GM18868 (cell line): ENCODE measurements at regions not wholly inside any gene's neighbourhood (a gene's known extent, or its start where the extent isn't known, plus 50 kb on each side); places are given as distances from the start of the nearest gene placed in this dataset.
A peak's percentile ranks its signal among the peaks of the same experiment; 100 is the strongest.
"Not testable (repeated sequence)": the region's sequence is repeated elsewhere in the genome, so short reads cannot be mapped to it uniquely, and the experiment has no call there.

ENCODE experiments used
- ATAC-seq: cut with Tn5 transposase; IDR thresholded peaks from one replicate; pipeline ENCODE4 v1.9.1; 2021; ENCODE audit warnings: mild to moderate bottlenecking, moderate library complexity; ENCODE audit not compliant: unreplicated experiment

GRCh38 chr1:74937176-74937575 is 197.0 kb upstream of the LHX8 start:
- ATAC-seq = no peak

- ATAC-seq = no peak
These were observed 191.1 kb upstream of the LHX8 start for GRCh38 chr1:74943046-74943445.

- ATAC-seq = no peak
These were observed 187.8 kb upstream of the LHX8 start for GRCh38 chr1:74946388-74946787.

GRCh38 chr1:74949348-74949747 is 184.8 kb upstream of the LHX8 start:
- ATAC-seq = not testable (repeated sequence)

- not testable (repeated sequence) for ATAC-seq
These were observed 182.2 kb upstream of the LHX8 start for GRCh38 chr1:74951981-74952380.

- ATAC-seq = no peak
These were observed 181.4 kb upstream of the LHX8 start for GRCh38 chr1:74952786-74953185.

GRCh38 chr1:74953622-74954021 is 180.6 kb upstream of the LHX8 start:
- peak; percentile 66 for ATAC-seq

GRCh38 chr1:74963120-74963519 is 171.1 kb upstream of the LHX8 start:
- no peak for ATAC-seq

- ATAC-seq = no peak
These were observed 169.6 kb upstream of the LHX8 start for GRCh38 chr1:74964508-74965102.

- no peak for ATAC-seq
These were observed 164.5 kb upstream of the LHX8 start for GRCh38 chr1:74969566-74970135.

GRCh38 chr1:74971982-74972381 is 162.2 kb upstream of the LHX8 start:
- no peak for ATAC-seq

- ATAC-seq = no peak
These were observed 157.7 kb upstream of the LHX8 start for GRCh38 chr1:74976491-74976890.

- not testable (repeated sequence) for ATAC-seq
These were observed 141.7 kb upstream of the LHX8 start for GRCh38 chr1:74992448-74992847.

- no peak for ATAC-seq
These were observed 138.4 kb upstream of the LHX8 start for GRCh38 chr1:74995821-74996220.

- ATAC-seq = no peak
These were observed 123.6 kb upstream of the LHX8 start for GRCh38 chr1:75010547-75010946.

GRCh38 chr1:75014250-75014649 is 119.9 kb upstream of the LHX8 start:
- no peak for ATAC-seq

- ATAC-seq = no peak
These were observed 111.2 kb upstream of the LHX8 start for GRCh38 chr1:75023005-75023404.

- ATAC-seq = no peak
These were observed 99.8 kb upstream of the LHX8 start for GRCh38 chr1:75034376-75034775.

- ATAC-seq = no peak
These were observed 98.7 kb upstream of the LHX8 start for GRCh38 chr1:75035536-75035935.

- ATAC-seq = no peak
These were observed 81.0 kb upstream of the LHX8 start for GRCh38 chr1:75053207-75053606.

GRCh38 chr1:75058424-75058823 is 75.8 kb upstream of the LHX8 start:
- no peak for ATAC-seq

GRCh38 chr1:75062111-75062510 is 72.1 kb upstream of the LHX8 start:
- ATAC-seq = no peak

GRCh38 chr1:75067975-75068374 is 66.2 kb upstream of the LHX8 start:
- ATAC-seq = no peak
